Breast epithelium (tissue), 3 donors: ENCODE measurements at regions not wholly inside any gene's neighbourhood (a gene's known extent, or its start where the extent isn't known, plus 50 kb on each side); places are given as distances from the start of the nearest gene placed in this dataset.

Source experiments
- CTCF ChIP-seq, 3 donors: fragments of 450-650 bp; IDR thresholded peaks; one replicate each; pipeline ENCODE4 v1.5.1; 2016 to 2017; ENCODE audit warnings: antibody characterized with exemption in 3 of 3, mild to moderate bottlenecking in 3 of 3, moderate library complexity in 3 of 3
- POLR2A ChIP-seq: fragments of 450-650 bp; IDR thresholded peaks from one replicate; pipeline ENCODE4 v1.6.1; 2016; ENCODE audit warnings: antibody characterized with exemption, mild to moderate bottlenecking, moderate library complexity
- POLR2AphosphoS5 ChIP-seq, 3 donors: sonication (generic); formaldehyde crosslinking; IDR thresholded peaks; one replicate each; pipeline ENCODE4 v1.6.1; 2017; ENCODE audit warnings: antibody characterized with exemption in 3 of 3

- TF ChIP-seq CTCF (IDR thresholded peaks at IDR 0.05) (no peak), POLR2A (no peak), POLR2AphosphoS5 (IDR thresholded peaks at IDR 0.05) (no peak)
Observed at GRCh38 chr3:117192888-117193287, 483.3 kb downstream of the TUSC7 start.
